Fibroblast of skin of abdomen (primary cell): ENCODE measurements at regions not wholly inside any gene's neighbourhood (a gene's known extent, or its start where the extent isn't known, plus 50 kb on each side); places are given as distances from the start of the nearest gene placed in this dataset.

Experiments used
- DNase-seq: peaks from one replicate; pipeline ENCODE4 v3.0.0-alpha.2; 2013

GRCh38 chr17:51563961-51564360 lies 303.6 kb downstream of the UTP18 start:
- DNase-seq, result no peak

- DNase-seq, result no peak
These were observed 311.8 kb downstream of the UTP18 start for GRCh38 chr17:51572115-51572514.
